A673 (cell line): ENCODE measurements at regions not wholly inside any gene's neighbourhood (a gene's known extent, or its start where the extent isn't known, plus 50 kb on each side); places are given as distances from the start of the nearest gene placed in this dataset.

Source experiments
- CTCF ChIP-seq: fragments of 300-800, 200-600 bp; sonication (generic); conservative IDR thresholded peaks from 2 replicates; pipeline ENCODE4 v1.5.1; 2017; ENCODE audit warnings: low read depth, mild to moderate bottlenecking, antibody characterized with exemption, low read length, moderate library complexity, mixed read lengths
- EZH2 ChIP-seq: fragments of 200-600 bp; sonication (generic); IDR thresholded peaks from 2 replicates; pipeline ENCODE4 v1.6.1; 2017; ENCODE audit warnings: borderline replicate concordance, low read depth, mild to moderate bottlenecking, mixed read lengths, antibody characterized with exemption, low read length; ENCODE audit not compliant: poor library complexity, severe bottlenecking

GRCh38 chr9:111195766-111196165, 134.3 kb downstream of the OR2K2 start:
- no peak for TF ChIP-seq CTCF
- no peak for TF ChIP-seq EZH2
